OCI-LY7 (cell line): ENCODE measurements at regions not wholly inside any gene's neighbourhood (a gene's known extent, or its start where the extent isn't known, plus 50 kb on each side); places are given as distances from the start of the nearest gene placed in this dataset.

Experiments
- BruUV-seq: library from RNA; stranded (reverse); fragments of 400-500 nt; replicated peaks from 2 replicates; lab custom pipeline; 2021; lab: Mats Ljungman, UMichigan
- CTCF ChIA-PET: fragments of 300-600 bp; sonication (Branson Sonifier 250); formaldehyde crosslinking; loops from one replicate; lab custom pipeline; 2022; ENCODE audit warnings: antibody characterized with exemption; ENCODE audit not compliant: unreplicated experiment; lab: Charles Lee
- POLR2A ChIA-PET: fragments of 300-600 bp; sonication (Branson Sonifier 250); formaldehyde crosslinking; loops from one replicate; lab custom pipeline; 2022; ENCODE audit warnings: antibody characterized with exemption; lab: Charles Lee
- DNase-seq: peaks from one replicate; pipeline ENCODE4 v3.0.0-alpha.2; 2015; ENCODE audit warnings: low spot score
- H2AFZ ChIP-seq: fragments of 200-600 bp; sonication (generic), shearing (Covaris generic); 2 replicates; pipeline ENCODE4 v1.6.1; 2014; ENCODE audit warnings: mild to moderate bottlenecking, antibody characterized with exemption, low read length, moderate library complexity
- H3K27ac ChIP-seq: fragments of 200-600 bp; sonication (generic); 2 replicates; pipeline ENCODE4 v1.5.1; 2014; ENCODE audit warnings: mixed run types, low read depth, mild to moderate bottlenecking, moderate library complexity, low read length, inconsistent platforms; ENCODE audit not compliant: poor library complexity, severe bottlenecking
- H3K36me3 ChIP-seq: fragments of 200-600 bp; sonication (generic); 2 replicates; pipeline ENCODE4 v1.6.1; 2014; ENCODE audit warnings: mild to moderate bottlenecking, antibody characterized with exemption, low read length, moderate library complexity, mixed read lengths; ENCODE audit not compliant: insufficient read depth
- H3K4me1 ChIP-seq: fragments of 200-600 bp; sonication (generic); 2 replicates; pipeline ENCODE4 v1.5.1; 2014; ENCODE audit warnings: mild to moderate bottlenecking, low read length; ENCODE audit not compliant: insufficient read depth, poor library complexity, severe bottlenecking
- H3K4me2 ChIP-seq: fragments of 200-600 bp; sonication (generic); 2 replicates; pipeline ENCODE4 v1.6.1; 2014; ENCODE audit warnings: mild to moderate bottlenecking, low read length
- H3K4me3 ChIP-seq: fragments of 200-600 bp; sonication (generic); 2 replicates; pipeline ENCODE4 v1.5.1; 2014; ENCODE audit warnings: mild to moderate bottlenecking, low read depth, low read length; ENCODE audit not compliant: poor library complexity, severe bottlenecking
- H3K79me2 ChIP-seq: fragments of 200-600 bp; sonication (generic); 2 replicates; pipeline ENCODE4 v1.6.1; 2016; ENCODE audit warnings: low read depth, mild to moderate bottlenecking, low read length, moderate library complexity, mixed read lengths; ENCODE audit not compliant: insufficient read depth
- H3K9me2 ChIP-seq: fragments of 200-600 bp; sonication (generic); 2 replicates; pipeline ENCODE4 v1.6.1; 2016; ENCODE audit warnings: mild to moderate bottlenecking, low read length, mixed read lengths; ENCODE audit not compliant: insufficient read depth
- H3K9me3 ChIP-seq: fragments of 200-600 bp; sonication (generic); 2 replicates; pipeline ENCODE4 v1.6.1; 2014; ENCODE audit warnings: mild to moderate bottlenecking, mixed run types, low read length, mixed read lengths
- H4K20me1 ChIP-seq: fragments of 200-600 bp; sonication (generic); 2 replicates; pipeline ENCODE4 v1.6.1; 2014; ENCODE audit warnings: mild to moderate bottlenecking, antibody characterized with exemption, low read length, moderate library complexity, mixed read lengths; ENCODE audit not compliant: insufficient read depth
- EZH2phosphoT487 ChIP-seq: fragments of 200-600 bp; sonication (generic); IDR thresholded peaks from 2 replicates; pipeline ENCODE4 v1.6.1; 2018; ENCODE audit warnings: low read depth, borderline replicate concordance, mild to moderate bottlenecking, mixed run types, antibody characterized with exemption, low read length, moderate library complexity, mixed read lengths
- intact Hi-C: fragments of 100-400 bp; cut with micrococcal nuclease; formaldehyde crosslinking; loops from one replicate; pipeline ENCODE4 v1.10.0; 2022; ENCODE audit not compliant: unreplicated experiment
- TF ChIP-seq, protein P1 (sequence below): fragments of 200-600 bp; sonication (generic); conservative IDR thresholded peaks from 2 replicates; pipeline ENCODE4 v1.5.1; 2014; ENCODE audit warnings: mild to moderate bottlenecking, antibody characterized with exemption, low read length, moderate library complexity, mixed read lengths

GRCh38 chr17:14513835-14514234 is 213.0 kb downstream of the HS3ST3B1 start:
- H3K36me3 ChIP-seq: no peaks in the 10 kb centered on the region
- no TSS peak for BruUV-seq
- H4K20me1 ChIP-seq: no peaks in the 10 kb centered on the region
- H3K79me2 ChIP-seq: no peaks in the 10 kb centered on the region
- no peaks in the 10 kb centered on the region for H3K9me2 ChIP-seq
- intact Hi-C loops: no loop called here
- H2AFZ ChIP-seq: no peak overlapping the region; the same call in 1 of the 2 replicates
- TF ChIP-seq, protein P1, sequence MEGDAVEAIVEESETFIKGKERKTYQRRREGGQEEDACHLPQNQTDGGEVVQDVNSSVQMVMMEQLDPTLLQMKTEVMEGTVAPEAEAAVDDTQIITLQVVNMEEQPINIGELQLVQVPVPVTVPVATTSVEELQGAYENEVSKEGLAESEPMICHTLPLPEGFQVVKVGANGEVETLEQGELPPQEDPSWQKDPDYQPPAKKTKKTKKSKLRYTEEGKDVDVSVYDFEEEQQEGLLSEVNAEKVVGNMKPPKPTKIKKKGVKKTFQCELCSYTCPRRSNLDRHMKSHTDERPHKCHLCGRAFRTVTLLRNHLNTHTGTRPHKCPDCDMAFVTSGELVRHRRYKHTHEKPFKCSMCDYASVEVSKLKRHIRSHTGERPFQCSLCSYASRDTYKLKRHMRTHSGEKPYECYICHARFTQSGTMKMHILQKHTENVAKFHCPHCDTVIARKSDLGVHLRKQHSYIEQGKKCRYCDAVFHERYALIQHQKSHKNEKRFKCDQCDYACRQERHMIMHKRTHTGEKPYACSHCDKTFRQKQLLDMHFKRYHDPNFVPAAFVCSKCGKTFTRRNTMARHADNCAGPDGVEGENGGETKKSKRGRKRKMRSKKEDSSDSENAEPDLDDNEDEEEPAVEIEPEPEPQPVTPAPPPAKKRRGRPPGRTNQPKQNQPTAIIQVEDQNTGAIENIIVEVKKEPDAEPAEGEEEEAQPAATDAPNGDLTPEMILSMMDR: no peak
- no peak for TF ChIP-seq EZH2phosphoT487
- POLR2A ChIA-PET: no interaction called here
- no peak overlapping the region for H3K4me3 ChIP-seq
- no peak overlapping the region for H3K27ac ChIP-seq
- DNase-seq: no peak
- no peaks in the 10 kb centered on the region for H3K4me1 ChIP-seq
- CTCF ChIA-PET: no interaction called here
- no peaks in the 10 kb centered on the region for H3K9me3 ChIP-seq
- no peak overlapping the region for H3K4me2 ChIP-seq

- BruUV-seq: no TSS peak
- no peak overlapping the region for H3K4me3 ChIP-seq
- H3K36me3 ChIP-seq: no peaks in the 10 kb centered on the region
- DNase-seq: no peak
- H3K4me1 ChIP-seq: no peaks in the 10 kb centered on the region
- H3K27ac ChIP-seq: no peak overlapping the region
- H4K20me1 ChIP-seq: no peaks in the 10 kb centered on the region
- H3K9me2 ChIP-seq: no peaks in the 10 kb centered on the region
- H3K79me2 ChIP-seq: no peaks in the 10 kb centered on the region
- H3K4me2 ChIP-seq: no peak overlapping the region
- TF ChIP-seq, protein P1: no peak
- no peak for TF ChIP-seq EZH2phosphoT487
- ChIA-PET POLR2A (interaction anchor here (0.7 kb wide), 2 partner anchors 17 to 378 kb away, joined by 3 read pairs; no protein-coding TSS in a partner anchor), CTCF (no interaction called here)
- H2AFZ ChIP-seq: peak overlapping the region; percentile 18; the same call in 1 of the 2 replicates
- intact Hi-C loops: no loop called here
- H3K9me3 ChIP-seq: no peaks in the 10 kb centered on the region
Observed at GRCh38 chr17:14510136-14510535, 209.3 kb downstream of the HS3ST3B1 start.

- H4K20me1 ChIP-seq: no peaks in the 10 kb centered on the region
- H3K4me1 ChIP-seq: no peaks in the 10 kb centered on the region
- H3K4me3 ChIP-seq: no peak overlapping the region
- intact Hi-C loops: no loop called here
- no peak overlapping the region for H3K4me2 ChIP-seq
- CTCF ChIA-PET: no interaction called here
- no peaks in the 10 kb centered on the region for H3K79me2 ChIP-seq
- no TSS peak for BruUV-seq
- no peaks in the 10 kb centered on the region for H3K9me3 ChIP-seq
- H2AFZ ChIP-seq: no peak overlapping the region
- no peak overlapping the region for H3K27ac ChIP-seq
- no peak for TF ChIP-seq EZH2phosphoT487
- TF ChIP-seq, protein P1: no peak
- H3K36me3 ChIP-seq: no peaks in the 10 kb centered on the region
- no peak for DNase-seq
- H3K9me2 ChIP-seq: no peaks in the 10 kb centered on the region
- POLR2A ChIA-PET: no interaction called here
Observed at GRCh38 chr17:14508156-14508555, 207.3 kb downstream of the HS3ST3B1 start.
